ENCODE measurements at regions not wholly inside any gene's neighbourhood (a gene's known extent, or its start where the extent isn't known, plus 50 kb on each side); places are given as distances from the start of the nearest gene placed in this dataset.
"Not testable (repeated sequence)": the region's sequence is repeated elsewhere in the genome, so short reads cannot be mapped to it uniquely, and the experiment has no call there.

- DNase-seq, result no peak
Measured at GRCh38 chr20:53813636-53814035, 220.0 kb upstream of the ZNF217 start.

- no peak for DNase-seq
Measured at GRCh38 chr20:53811577-53811976, 217.9 kb upstream of the ZNF217 start.

DNA sequence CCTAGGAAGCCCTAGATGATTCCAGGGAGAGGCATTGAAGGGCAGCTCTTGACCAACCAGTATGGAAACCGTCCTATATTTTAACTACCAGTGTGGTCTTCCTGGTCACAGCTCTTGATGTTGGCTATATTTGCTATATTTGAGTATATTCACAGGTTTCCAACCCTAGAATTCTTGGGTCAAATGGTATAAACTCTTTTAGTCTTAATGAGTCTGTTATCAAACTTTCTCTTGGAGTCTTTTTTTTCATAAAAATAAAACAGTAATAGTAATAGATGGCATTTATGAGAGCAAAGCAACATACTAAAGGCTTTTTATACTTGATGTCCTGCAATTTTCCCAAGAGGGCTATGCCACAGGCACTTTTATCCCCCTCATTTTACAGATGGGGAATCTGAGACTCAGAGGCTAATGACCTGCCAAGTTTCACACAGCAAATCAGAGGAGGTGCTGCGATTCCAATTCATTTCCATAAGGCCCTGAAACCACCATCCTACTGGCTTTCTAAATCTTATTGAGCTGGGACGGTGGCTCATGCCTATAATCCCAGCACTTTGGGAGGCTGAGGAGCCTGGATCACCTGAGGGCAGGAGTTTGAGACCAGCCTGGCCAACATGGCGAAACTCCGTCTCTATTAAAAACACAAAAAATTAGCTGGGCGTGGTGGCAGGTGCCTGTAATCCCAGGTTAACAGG, 217.2 kb upstream of the ZNF217 start:
- DNase-seq, result no peak

DNA sequence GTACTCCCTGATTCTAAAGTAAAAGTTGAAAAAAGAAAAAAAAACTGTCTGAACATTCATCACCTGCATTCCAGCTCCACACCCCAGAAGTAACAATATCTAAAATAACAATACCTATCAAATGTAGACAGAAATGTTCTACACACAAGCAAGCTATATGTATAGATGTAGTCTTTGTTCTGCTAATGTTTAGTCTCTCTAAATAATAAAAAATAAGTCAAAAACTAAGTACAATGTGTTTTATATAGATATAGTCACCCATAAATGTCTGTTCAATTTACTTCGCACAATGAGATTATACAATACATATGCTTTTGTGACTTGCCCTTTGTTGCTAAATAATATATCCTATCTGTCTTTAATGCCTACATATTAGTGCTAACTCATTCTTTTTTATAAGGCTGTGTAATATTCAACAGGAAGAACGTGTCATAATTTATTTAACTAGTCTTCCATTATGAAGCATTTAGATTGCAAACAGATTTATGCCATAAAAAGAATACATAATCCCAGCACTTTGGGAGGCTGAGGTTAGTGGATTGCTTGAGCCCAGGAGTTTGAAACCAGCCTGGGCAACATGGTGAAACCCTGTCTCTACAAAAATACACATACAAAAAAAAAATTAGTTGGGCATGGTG, 216.2 kb upstream of the ZNF217 start:
- DNase-seq, result no peak

DNA sequence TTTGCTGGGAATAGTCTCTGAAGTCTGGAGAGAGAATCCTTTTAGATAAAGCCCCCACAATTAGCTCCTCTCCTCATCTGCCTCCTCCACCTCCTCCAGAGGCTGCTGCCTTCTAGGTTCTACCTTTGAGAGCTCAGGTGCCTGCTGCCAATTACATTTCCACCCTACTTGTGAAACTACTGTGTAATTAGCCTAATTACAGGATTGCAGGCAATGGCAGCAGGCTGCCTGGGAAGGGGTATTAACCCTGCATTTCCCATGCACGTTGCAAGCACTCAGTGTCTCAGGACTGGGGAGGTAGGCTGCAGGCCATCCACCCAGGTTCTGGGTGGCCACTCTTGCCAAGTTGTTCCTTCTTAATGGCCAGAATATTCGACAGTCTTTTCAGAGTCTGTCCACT, 215.6 kb upstream of the ZNF217 start:
- peak; percentile 71 for DNase-seq

DNA sequence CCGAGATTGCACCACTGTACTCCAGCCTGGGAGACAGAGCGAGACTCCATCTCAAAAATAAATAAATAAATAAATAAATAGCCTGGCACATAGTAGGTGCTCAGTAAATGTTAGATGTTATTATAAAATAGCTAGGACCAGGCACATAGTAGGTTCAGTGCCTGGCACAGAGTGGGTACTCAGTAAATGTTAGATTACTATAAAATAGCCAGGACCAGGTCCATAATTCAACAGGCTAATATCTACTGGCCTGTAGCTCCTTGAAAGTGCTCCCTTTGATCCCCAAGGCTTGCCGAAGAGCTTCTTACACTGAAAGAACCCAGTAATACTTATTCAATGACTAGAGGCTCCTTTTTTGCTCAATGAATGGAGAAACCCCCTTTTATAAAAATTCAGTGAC, 215.1 kb upstream of the ZNF217 start:
- DNase-seq, result no peak

GRCh38 chr20:53808302-53808701, 214.7 kb upstream of the ZNF217 start:
- not testable (repeated sequence) for DNase-seq

- DNase-seq, result no peak
Measured at GRCh38 chr20:53806683-53807401, 213.2 kb upstream of the ZNF217 start.

- DNase-seq, result peak; percentile 75
Measured at GRCh38 chr20:53805895-53806384, 212.3 kb upstream of the ZNF217 start.

DNA sequence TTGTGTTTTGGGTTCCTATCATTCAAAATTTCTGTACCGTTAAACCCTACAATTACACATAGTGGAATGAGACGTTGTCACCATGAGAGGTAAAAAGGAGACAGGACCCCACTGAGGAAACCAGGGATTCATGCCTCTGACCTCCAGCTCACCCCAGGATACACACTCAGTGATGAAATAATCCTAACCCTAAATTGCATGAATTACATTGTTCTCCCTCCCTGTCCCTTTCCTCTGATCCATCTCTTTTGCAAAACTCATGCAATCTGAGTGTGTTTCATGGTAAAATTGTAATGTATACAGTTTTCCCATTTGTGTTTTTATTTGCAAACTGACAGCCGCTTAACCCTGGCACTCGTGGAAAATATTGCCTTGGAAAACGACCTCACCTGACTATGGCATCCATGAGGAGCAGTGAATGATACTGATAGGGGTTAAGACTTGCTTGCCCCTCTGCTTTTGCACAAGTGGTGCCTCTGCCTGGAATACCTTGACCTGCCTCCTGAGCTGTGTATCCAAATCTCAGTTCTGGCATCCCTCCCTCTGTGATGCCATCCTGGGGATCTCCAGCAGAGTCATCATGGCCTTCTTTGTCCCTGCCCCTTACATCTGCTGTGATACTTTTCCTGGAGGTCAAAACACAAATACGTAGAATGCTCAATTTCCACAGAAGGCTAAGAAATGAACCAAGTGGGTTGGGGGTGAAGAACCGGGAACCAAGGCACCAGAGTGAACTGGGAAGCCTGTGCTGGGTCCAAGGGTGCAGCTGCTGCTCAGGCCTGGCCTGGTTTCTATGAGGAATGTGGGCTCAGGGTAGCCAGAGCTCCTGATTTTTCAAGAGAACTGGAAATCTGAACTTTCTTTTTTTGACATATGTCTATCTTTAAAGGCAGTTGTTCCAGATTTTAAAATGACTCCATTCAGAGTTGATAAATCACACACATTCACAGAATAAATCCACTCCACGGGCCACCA, 211.6 kb upstream of the ZNF217 start:
- DNase-seq, result no peak

- not testable (repeated sequence) for DNase-seq
Measured at GRCh38 chr20:53804308-53804707, 210.7 kb upstream of the ZNF217 start.

GRCh38 chr20:53803492-53804155, 210.0 kb upstream of the ZNF217 start:
- DNase-seq, result no peak

GRCh38 chr20:53801609-53802370, 208.2 kb upstream of the ZNF217 start:
- no peak for DNase-seq

DNA sequence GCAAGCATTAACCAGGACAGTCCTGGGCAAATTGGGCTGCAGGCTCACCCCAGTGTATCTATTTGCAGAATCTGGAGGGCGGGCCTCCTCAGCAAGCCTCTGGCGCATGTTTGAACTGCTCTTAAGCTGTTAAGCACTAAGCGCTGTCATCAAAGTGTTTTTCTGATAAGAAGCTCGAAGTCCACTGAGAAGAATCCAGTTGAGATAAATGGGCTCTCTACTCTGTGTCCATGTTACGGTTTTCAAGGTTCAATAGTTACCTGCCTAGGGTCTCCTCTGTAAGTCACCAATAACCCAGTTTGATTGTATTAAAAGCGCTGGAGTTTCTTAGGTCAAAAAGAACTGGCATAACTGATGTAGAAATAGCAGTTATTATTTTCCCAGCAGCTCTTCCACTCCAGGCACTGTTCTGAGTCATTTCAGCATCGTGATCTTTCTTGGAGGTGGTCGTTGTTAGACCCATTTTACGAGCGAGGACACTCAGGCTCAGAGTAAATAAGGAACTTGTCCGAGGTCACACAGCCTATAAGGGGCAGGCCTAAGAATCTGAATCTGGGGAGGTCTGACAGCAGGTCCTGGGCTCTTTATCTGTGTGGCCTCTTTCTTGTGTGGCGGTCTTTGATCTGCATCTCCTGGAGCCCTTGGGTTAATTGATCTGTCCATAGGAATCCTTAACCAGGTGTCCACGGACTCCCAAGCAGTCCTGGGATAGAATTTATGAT, 207.4 kb upstream of the ZNF217 start:
- no peak for DNase-seq

GRCh38 chr20:53800418-53800817, 206.8 kb upstream of the ZNF217 start:
- no peak for DNase-seq

DNA sequence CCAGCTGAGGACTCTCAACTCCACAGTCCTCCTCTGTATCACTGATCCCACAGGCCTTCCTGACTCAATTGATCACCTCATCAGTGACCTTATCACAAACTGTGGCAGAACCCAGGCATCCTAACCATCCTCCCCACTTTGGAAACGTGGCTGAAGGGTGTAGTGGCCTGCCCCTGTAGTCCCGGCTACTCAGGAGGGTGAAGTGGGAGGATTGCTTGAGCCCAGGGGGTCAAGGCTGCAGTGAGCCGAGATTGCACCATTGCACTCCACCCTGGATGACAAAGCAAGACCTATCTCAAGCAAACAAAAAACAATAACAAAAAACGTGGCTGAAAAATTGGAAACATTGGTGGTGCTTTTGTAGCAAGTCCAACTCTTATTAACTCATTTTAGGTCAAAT, 203.4 kb upstream of the ZNF217 start:
- DNase-seq, result no peak

- DNase-seq, result no peak
Measured at GRCh38 chr20:53795170-53795569, 201.5 kb upstream of the ZNF217 start.

DNA sequence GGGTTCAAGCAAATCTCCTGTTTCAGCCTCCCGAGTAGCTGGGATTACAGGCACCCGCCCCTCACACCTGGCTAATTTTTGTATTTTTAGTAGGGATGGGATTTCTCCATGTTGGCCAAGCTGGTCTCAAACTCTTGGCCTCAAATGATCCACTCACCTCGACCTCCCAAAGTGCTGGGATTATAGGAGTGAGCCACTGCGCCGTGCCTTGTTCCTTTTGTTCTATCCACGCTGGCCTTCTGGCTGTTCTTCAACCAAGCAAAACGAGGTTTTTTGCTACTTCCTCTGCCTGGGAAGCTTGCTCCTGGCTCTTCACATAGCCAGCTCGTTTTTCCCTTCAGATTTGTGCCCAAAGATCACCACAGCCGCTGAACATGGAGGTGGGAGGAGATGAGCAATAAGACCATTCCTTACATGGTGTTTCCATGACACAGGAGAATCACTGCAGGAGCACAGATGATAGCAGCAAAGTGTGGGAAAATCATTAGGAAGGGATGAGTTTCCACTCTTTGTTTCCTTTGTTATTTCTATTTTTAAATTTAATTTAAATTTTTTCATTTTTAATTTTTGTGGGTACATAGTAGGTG, 201.0 kb upstream of the ZNF217 start:
- no peak for DNase-seq

- DNase-seq, result no peak
Measured at GRCh38 chr20:53793783-53794383, 200.2 kb upstream of the ZNF217 start.

Data from NCI-H2171 treated with DMSO at 0.1 percent for 48 hours (cell line).